ENCODE measurements at regions not wholly inside any gene's neighbourhood (a gene's known extent, or its start where the extent isn't known, plus 50 kb on each side); places are given as distances from the start of the nearest gene placed in this dataset.

GRCh38 chr1:191279266-191279800 lies 801.7 kb upstream of the BRINP3 start:
- H3K27ac Mint-ChIP-seq: no peak overlapping the region
- peaks cover 12% of the 10 kb centered on the region for H3K9me3 Mint-ChIP-seq
- no peak overlapping the region for H3K4me3 Mint-ChIP-seq
- Histone ChIP-seq H3K27me3 (no peaks in the 10 kb centered on the region), H3K4me1 (no peaks in the 10 kb centered on the region), H3K4me3 (no peak overlapping the region), H3K9ac (no peak overlapping the region), H3F3A (ENCODE audit: low read depth) (no peaks in the 10 kb centered on the region), H2AFZ (replicated peaks) (no peak overlapping the region), H3K9me3 (ENCODE audit: low read depth) (no peaks in the 10 kb centered on the region), H3K27ac (no peak overlapping the region), H4K20me1 (ENCODE audit: low read depth) (no peaks in the 10 kb centered on the region), H3K36me3 (no peaks in the 10 kb centered on the region), H3K4me2 (no peak overlapping the region), H3K79me2 (ENCODE audit: low read depth) (no peaks in the 10 kb centered on the region)
- H3K27me3 Mint-ChIP-seq (ENCODE audit: insufficient read depth, low read depth): peaks cover 2% of the 10 kb centered on the region
- H3K4me1 Mint-ChIP-seq: no peaks in the 10 kb centered on the region
- no peaks in the 10 kb centered on the region for H3K36me3 Mint-ChIP-seq
- no peak for TF ChIP-seq EZH2phosphoT487 (IDR thresholded peaks at IDR 0.05)
- TF ChIP-seq EZH2 (IDR thresholded peaks at IDR 0.05): no peak
- TF ChIP-seq CTCF (IDR thresholded peaks at IDR 0.05): no peak
- no peak for DNase-seq (ENCODE audit: low spot score)

- H3K27ac ChIP-seq: no peak overlapping the region
- H3K4me2 ChIP-seq: no peak overlapping the region
- Mint-ChIP-seq H3K36me3 (no peaks in the 10 kb centered on the region), H3K4me1 (no peaks in the 10 kb centered on the region), H3K27me3 (ENCODE audit: insufficient read depth, low read depth) (peaks cover 2% of the 10 kb centered on the region), H3K27ac (no peak overlapping the region), H3K4me3 (no peak overlapping the region), H3K9me3 (peaks cover 17% of the 10 kb centered on the region)
- no peak for TF ChIP-seq CTCF (IDR thresholded peaks at IDR 0.05)
- TF ChIP-seq EZH2phosphoT487 (IDR thresholded peaks at IDR 0.05): no peak
- TF ChIP-seq EZH2 (IDR thresholded peaks at IDR 0.05): no peak
- no peaks in the 10 kb centered on the region for H3K4me1 ChIP-seq
- no peak for DNase-seq (ENCODE audit: low spot score)
- H3K79me2 ChIP-seq (ENCODE audit: low read depth): no peaks in the 10 kb centered on the region
- H2AFZ ChIP-seq (replicated peaks): no peak overlapping the region
- no peak overlapping the region for H3K4me3 ChIP-seq
- H3K27me3 ChIP-seq: no peaks in the 10 kb centered on the region
- no peaks in the 10 kb centered on the region for H3K36me3 ChIP-seq
- H3K9me3 ChIP-seq (ENCODE audit: low read depth): no peaks in the 10 kb centered on the region
- H4K20me1 ChIP-seq (ENCODE audit: low read depth): no peaks in the 10 kb centered on the region
- H3K9ac ChIP-seq: no peak overlapping the region
- H3F3A ChIP-seq (ENCODE audit: low read depth): no peaks in the 10 kb centered on the region
Observed at GRCh38 chr1:191284175-191284574, 806.5 kb upstream of the BRINP3 start.

GRCh38 chr1:191290441-191290840 lies 812.8 kb upstream of the BRINP3 start:
- H3K4me3 ChIP-seq: no peak overlapping the region
- Mint-ChIP-seq H3K27me3 (ENCODE audit: insufficient read depth, low read depth) (no peaks in the 10 kb centered on the region), H3K4me3 (no peak overlapping the region), H3K4me1 (peaks cover 8% of the 10 kb centered on the region), H3K36me3 (no peaks in the 10 kb centered on the region), H3K27ac (no peak overlapping the region), H3K9me3 (no peaks in the 10 kb centered on the region)
- H2AFZ ChIP-seq (replicated peaks): peak overlapping the region; percentile 6
- no peaks in the 10 kb centered on the region for H3K9me3 ChIP-seq (ENCODE audit: low read depth)
- no peak overlapping the region for H3K9ac ChIP-seq
- no peak overlapping the region for H3K4me2 ChIP-seq
- H3K79me2 ChIP-seq (ENCODE audit: low read depth): no peaks in the 10 kb centered on the region
- no peaks in the 10 kb centered on the region for H3K36me3 ChIP-seq
- no peaks in the 10 kb centered on the region for H3F3A ChIP-seq (ENCODE audit: low read depth)
- no peaks in the 10 kb centered on the region for H3K27me3 ChIP-seq
- no peaks in the 10 kb centered on the region for H4K20me1 ChIP-seq (ENCODE audit: low read depth)
- TF ChIP-seq EZH2phosphoT487 (IDR thresholded peaks at IDR 0.05) (no peak), EZH2 (IDR thresholded peaks at IDR 0.05) (no peak), CTCF (IDR thresholded peaks at IDR 0.05) (no peak)
- H3K4me1 ChIP-seq: peaks cover 7% of the 10 kb centered on the region
- no peak overlapping the region for H3K27ac ChIP-seq
- peak; percentile 28 for DNase-seq (ENCODE audit: low spot score)
